H1 (cell line): ENCODE measurements at regions not wholly inside any gene's neighbourhood (a gene's known extent, or its start where the extent isn't known, plus 50 kb on each side); places are given as distances from the start of the nearest gene placed in this dataset.

Experiments
- CTCF ChIA-PET: fragments of 300-600 bp; sonication (Branson Sonifier 250); formaldehyde crosslinking; loops from one replicate; lab custom pipeline; 2021; ENCODE audit not compliant: partially characterized antibody; lab: Charles Lee
- POLR2A ChIA-PET: fragments of 300-600 bp; sonication (Branson Sonifier 250); formaldehyde crosslinking; loops from one replicate; lab custom pipeline; 2021; ENCODE audit warnings: inconsistent platforms; ENCODE audit not compliant: partially characterized antibody; lab: Charles Lee
- DNase-seq, 2 experiments: peaks; one replicate each; pipeline versions ENCODE4 v3.0.0 to v3.0.0-alpha.2; 2010 to 2022; ENCODE audit warnings: low spot score in 2 of 2, low read depth in 1 of 2, mixed read lengths in 1 of 2
- FAIRE-seq: peaks from 2 replicates; lab custom pipeline; 2011; peaks lifted over from hg19 to GRCh38; lab: Jason Lieb, UNC
- H2AFZ ChIP-seq: 2 replicates; pipeline ENCODE4 v1.8.1; 2012; ENCODE audit warnings: low read length, inconsistent platforms
- H2AK5ac ChIP-seq: 2 replicates; pipeline ENCODE4 v1.6.1; 2013; ENCODE audit warnings: low read depth, low read length
- H2BK120ac ChIP-seq: replicated peaks from 2 replicates; pipeline ENCODE3; 2013; ENCODE audit warnings: low read depth, low read length, inconsistent platforms
- H2BK12ac ChIP-seq: 2 replicates; pipeline ENCODE4 v1.6.1; 2013; ENCODE audit warnings: low read depth, low read length
- H2BK15ac ChIP-seq: 2 replicates; pipeline ENCODE4 v1.6.1; 2013; ENCODE audit warnings: low read length
- H2BK20ac ChIP-seq: 2 replicates; pipeline ENCODE4 v1.6.1; 2013; ENCODE audit warnings: low read length
- H2BK5ac ChIP-seq: 2 replicates; pipeline ENCODE4 v1.6.1; 2013; ENCODE audit warnings: low read depth, low read length
- H3K14ac ChIP-seq: 2 replicates; pipeline ENCODE4 v1.6.1; 2013; ENCODE audit warnings: inconsistent platforms; ENCODE audit not compliant: insufficient read length
- H3K18ac ChIP-seq: 2 replicates; pipeline ENCODE4 v1.6.1; 2013; ENCODE audit warnings: low read length; ENCODE audit errors: extremely low read depth
- H3K23ac ChIP-seq: 2 replicates; pipeline ENCODE4 v1.6.1; 2013; ENCODE audit warnings: inconsistent platforms; ENCODE audit not compliant: insufficient read length
- H3K23me2 ChIP-seq: 2 replicates; pipeline ENCODE4 v1.6.1; 2013; ENCODE audit warnings: low read depth, low read length
- H3K27ac ChIP-seq: 2 replicates; pipeline ENCODE4 v1.6.1; 2011; ENCODE audit warnings: low read depth, low read length, inconsistent platforms
- H3K27me3 ChIP-seq, 4 experiments: replicated peaks in 1 of 4; 1 replicate in 1 of 4; 2 replicates in 3 of 4; pipeline versions ENCODE4 v1.6.1 to v1.8.1; 2011 to 2013; ENCODE audit warnings: low read length in 3 of 4, mild to moderate bottlenecking in 3 of 4, inconsistent platforms in 2 of 4, mixed read lengths in 2 of 4, moderate library complexity in 1 of 4; ENCODE audit not compliant: control insufficient read depth in 3 of 4, insufficient read depth in 3 of 4; ENCODE audit errors: extremely low read depth in 1 of 4
- H3K36me3 ChIP-seq, 4 experiments: 2 replicates each; pipeline versions ENCODE4 v1.6.1 to v1.8.1; 2011 to 2013; ENCODE audit warnings: mild to moderate bottlenecking in 4 of 4, low read length in 3 of 4, moderate library complexity in 2 of 4, control low read depth in 1 of 4, inconsistent platforms in 1 of 4; ENCODE audit not compliant: insufficient read depth in 4 of 4, control insufficient read depth in 2 of 4
- H3K4ac ChIP-seq: replicated peaks from 2 replicates; pipeline ENCODE3; 2013; ENCODE audit warnings: low read length, low read depth, mixed read lengths, inconsistent platforms; ENCODE audit not compliant: insufficient read length
- H3K4me1 ChIP-seq, 4 experiments: replicated peaks in 1 of 4; 1 replicate in 1 of 4; 2 replicates in 3 of 4; pipeline versions ENCODE4 v1.6.1 to v1.8.1; 2011 to 2013; ENCODE audit warnings: low read length in 3 of 4, inconsistent platforms in 2 of 4, mixed read lengths in 1 of 4; ENCODE audit not compliant: insufficient read depth in 4 of 4, control insufficient read depth in 3 of 4
- H3K4me2 ChIP-seq, 2 experiments: 2 replicates each; pipeline versions ENCODE4 v1.6.1 to v1.8.1; 2011 to 2013; ENCODE audit warnings: low read depth in 2 of 2, low read length in 2 of 2, control low read depth in 1 of 2, inconsistent platforms in 1 of 2, mild to moderate bottlenecking in 1 of 2; ENCODE audit not compliant: insufficient read depth in 1 of 2
- H3K4me3 ChIP-seq, 4 experiments: fragments of 200-600, 300-600 bp in 1 of 4; sonication (generic), shearing (Covaris generic), sonication (Bioruptor Twin) in 1 of 4; 2 replicates each; pipeline versions ENCODE4 v1.5.1 to v1.8.1; 2011 to 2016; ENCODE audit warnings: low read length in 4 of 4, low read depth in 3 of 4, control low read depth in 2 of 4, inconsistent platforms in 2 of 4, mild to moderate bottlenecking in 2 of 4, mixed read lengths in 1 of 4, moderate library complexity in 1 of 4; ENCODE audit not compliant: insufficient read depth in 2 of 4; ENCODE audit errors: extremely low read depth in 1 of 4
- H3K56ac ChIP-seq: replicated peaks from 2 replicates; pipeline ENCODE3; 2013; ENCODE audit warnings: low read depth, mild to moderate bottlenecking, mixed read lengths, low read length, inconsistent platforms; ENCODE audit not compliant: insufficient read length
- H3K79me1 ChIP-seq: 2 replicates; pipeline ENCODE4 v1.6.1; 2013; ENCODE audit warnings: low read depth, low read length, control low read depth
- H3K79me2 ChIP-seq, 2 experiments: 2 replicates each; pipeline versions ENCODE4 v1.6.1 to v1.8.1; 2012 to 2013; ENCODE audit warnings: low read length in 2 of 2, mild to moderate bottlenecking in 2 of 2, inconsistent platforms in 1 of 2; ENCODE audit not compliant: insufficient read depth in 2 of 2, control insufficient read depth in 1 of 2
- H3K9ac ChIP-seq, 4 experiments: replicated peaks in 1 of 4; 1 replicate in 1 of 4; 2 replicates in 3 of 4; pipeline versions ENCODE4 v1.6.1 to v1.8.1; 2011 to 2013; ENCODE audit warnings: low read depth in 3 of 4, low read length in 3 of 4, control low read depth in 2 of 4, mild to moderate bottlenecking in 2 of 4, moderate library complexity in 2 of 4, inconsistent platforms in 1 of 4; ENCODE audit errors: extremely low read depth in 1 of 4
- H3K9me3 ChIP-seq, 2 experiments: 2 replicates each; pipeline versions ENCODE4 v1.6.1 to v1.8.1; 2012 to 2013; ENCODE audit warnings: mild to moderate bottlenecking in 2 of 2, moderate library complexity in 2 of 2, control low read depth in 1 of 2, inconsistent platforms in 1 of 2, low read depth in 1 of 2, low read length in 1 of 2, mixed read lengths in 1 of 2; ENCODE audit not compliant: insufficient read depth in 2 of 2
- H4K20me1 ChIP-seq, 2 experiments: replicated peaks in 1 of 2; 2 replicates each; pipeline versions ENCODE3 to v1.8.1; 2011 to 2013; ENCODE audit warnings: inconsistent platforms in 2 of 2, low read length in 2 of 2, mild to moderate bottlenecking in 1 of 2; ENCODE audit not compliant: insufficient read depth in 2 of 2, control insufficient read depth in 1 of 2
- H4K5ac ChIP-seq: 2 replicates; pipeline ENCODE4 v1.6.1; 2013; ENCODE audit warnings: low read length, low read depth, mixed read lengths, inconsistent platforms; ENCODE audit not compliant: insufficient read length
- H4K8ac ChIP-seq: 2 replicates; pipeline ENCODE4 v1.8.0; 2013; ENCODE audit warnings: mild to moderate bottlenecking, moderate library complexity, low read length, inconsistent platforms; ENCODE audit not compliant: insufficient read depth; ENCODE audit errors: extremely low read depth
- H4K91ac ChIP-seq: replicated peaks from 2 replicates; pipeline ENCODE3; 2013; ENCODE audit warnings: low read length, mixed read lengths, inconsistent platforms; ENCODE audit not compliant: insufficient read length
- ATF3 ChIP-seq: IDR thresholded peaks from 2 replicates; pipeline ENCODE4 v1.6.1; 2011; ENCODE audit warnings: low read depth, mild to moderate bottlenecking, low read length; ENCODE audit not compliant: insufficient read depth
- CTCF ChIP-seq, 3 experiments: IDR thresholded peaks; 1 replicate in 2 of 3; 2 replicates in 1 of 3; pipeline versions ENCODE4 v1.5.1 to v1.6.1; 2011; ENCODE audit warnings: low read length in 3 of 3, mild to moderate bottlenecking in 3 of 3, inconsistent platforms in 2 of 3, low read depth in 1 of 3, moderate library complexity in 1 of 3; ENCODE audit not compliant: insufficient read depth in 1 of 3; ENCODE audit errors: control extremely low read depth in 1 of 3
- WGBS, 2 experiments: shearing (Covaris generic) in 1 of 2; methylation state at CpG; one replicate each; pipeline versions ENCODE4 v1.1.6 to v1.1.7; 2013 to 2015; ENCODE audit warnings: low lambda C conversion rate in 2 of 2, mixed read lengths in 2 of 2, inconsistent platforms in 1 of 2, low coverage in 1 of 2, missing lambda C conversion rate in 1 of 2; ENCODE audit not compliant: insufficient replicate concordance in 2 of 2, insufficient coverage in 1 of 2, insufficient read length in 1 of 2; ENCODE audit errors: extremely low coverage in 1 of 2, missing lambda C conversion rate in 1 of 2; 5-methylcytosine and 5-hydroxymethylcytosine counted together

GRCh38 chr2:53006980-53007379, 760.6 kb upstream of the CHAC2 start:
- H3K56ac ChIP-seq = no peak overlapping the region
- ChIA-PET POLR2A (no interaction called here), CTCF (no interaction called here)
- no peaks in the 10 kb centered on the region for H3K36me3 ChIP-seq
- H4K8ac ChIP-seq = no peak overlapping the region
- H4K91ac ChIP-seq = no peak overlapping the region
- H3K4me3 ChIP-seq = no peak overlapping the region
- no peak for DNase-seq
- WGBS, 2 experiments = 96% methylated on average over 2 of the region's 2 CpGs; no CpG with 5 or more reads in 1 of the 2 experiments
- H3K79me1 ChIP-seq = no peaks in the 10 kb centered on the region
- no peak overlapping the region for H3K27ac ChIP-seq
- H2AFZ ChIP-seq = no peak overlapping the region
- H2BK20ac ChIP-seq = no peak overlapping the region
- no peak overlapping the region for H2AK5ac ChIP-seq
- no peak overlapping the region for H3K14ac ChIP-seq
- H3K4me2 ChIP-seq = no peak overlapping the region
- H3K9me3 ChIP-seq = no peaks in the 10 kb centered on the region
- no peak overlapping the region for H3K23ac ChIP-seq
- H4K20me1 ChIP-seq = no peaks in the 10 kb centered on the region
- no peak overlapping the region for H3K9ac ChIP-seq
- no peak overlapping the region for H2BK5ac ChIP-seq
- no peak overlapping the region for H3K4ac ChIP-seq
- H2BK15ac ChIP-seq = no peak overlapping the region
- H3K27me3 ChIP-seq = no peaks in the 10 kb centered on the region
- no peak for FAIRE-seq
- no peak overlapping the region for H2BK12ac ChIP-seq
- H3K4me1 ChIP-seq = no peaks in the 10 kb centered on the region
- H3K23me2 ChIP-seq = no peaks in the 10 kb centered on the region
- H3K18ac ChIP-seq = no peak overlapping the region
- no peak overlapping the region for H4K5ac ChIP-seq
- H3K79me2 ChIP-seq = no peaks in the 10 kb centered on the region
- TF ChIP-seq CTCF (IDR thresholded peaks at IDR 0.05; ENCODE audit: control extremely low read depth in 1 of 3, insufficient read depth in 1 of 3, low read depth in 1 of 3, low read length in 3 of 3) = no peak
- no peak for TF ChIP-seq ATF3
- no peak overlapping the region for H2BK120ac ChIP-seq
